HG02678 (cell line): ENCODE measurements at regions not wholly inside any gene's neighbourhood (a gene's known extent, or its start where the extent isn't known, plus 50 kb on each side); places are given as distances from the start of the nearest gene placed in this dataset.
"Not testable (repeated sequence)": the region's sequence is repeated elsewhere in the genome, so short reads cannot be mapped to it uniquely, and the experiment has no call there.

Experiments
- ATAC-seq: cut with Tn5 transposase; IDR thresholded peaks from one replicate; pipeline ENCODE4 v1.9.1; 2021; ENCODE audit warnings: mild to moderate bottlenecking, moderate library complexity; ENCODE audit not compliant: unreplicated experiment

GRCh38 chr18:39340418-39340817 lies 1774.8 kb upstream of the CELF4 start:
- no peak for ATAC-seq

GRCh38 chr18:39329496-39330275 lies 1764.1 kb upstream of the CELF4 start:
- ATAC-seq, result no peak

- no peak for ATAC-seq
These were observed 1761.2 kb upstream of the CELF4 start for GRCh38 chr18:39326772-39327171.

GRCh38 chr18:39325973-39326372 lies 1760.4 kb upstream of the CELF4 start:
- ATAC-seq, result no peak

GRCh38 chr18:39319141-39319540 lies 1753.5 kb upstream of the CELF4 start:
- no peak for ATAC-seq

- no peak for ATAC-seq
These were observed 1752.9 kb upstream of the CELF4 start for GRCh38 chr18:39318462-39318861.

GRCh38 chr18:39318008-39318407 lies 1752.4 kb upstream of the CELF4 start:
- no peak for ATAC-seq

GRCh38 chr18:39314595-39314994 lies 1749.0 kb upstream of the CELF4 start:
- no peak for ATAC-seq

- no peak for ATAC-seq
These were observed 1748.4 kb upstream of the CELF4 start for GRCh38 chr18:39313992-39314391.

GRCh38 chr18:39311111-39311712 lies 1745.6 kb upstream of the CELF4 start:
- no peak for ATAC-seq

GRCh38 chr18:39308931-39309521 lies 1743.4 kb upstream of the CELF4 start:
- not testable (repeated sequence) for ATAC-seq

- no peak for ATAC-seq
These were observed 1740.2 kb upstream of the CELF4 start for GRCh38 chr18:39305766-39306165.

GRCh38 chr18:39302481-39302880 lies 1736.9 kb upstream of the CELF4 start:
- ATAC-seq, result no peak

GRCh38 chr18:39299152-39299551 lies 1733.6 kb upstream of the CELF4 start:
- no peak for ATAC-seq

- no peak for ATAC-seq
These were observed 1731.6 kb upstream of the CELF4 start for GRCh38 chr18:39297225-39297624.

- ATAC-seq, result no peak
These were observed 1730.8 kb upstream of the CELF4 start for GRCh38 chr18:39296293-39296888.

- ATAC-seq, result no peak
These were observed 1711.2 kb upstream of the CELF4 start for GRCh38 chr18:39276764-39277163.

- no peak for ATAC-seq
These were observed 1708.9 kb upstream of the CELF4 start for GRCh38 chr18:39274535-39274934.

- ATAC-seq, result no peak
These were observed 1706.6 kb upstream of the CELF4 start for GRCh38 chr18:39272230-39272629.

- no peak for ATAC-seq
These were observed 1706.1 kb upstream of the CELF4 start for GRCh38 chr18:39271654-39272053.

- ATAC-seq, result no peak
These were observed 1695.0 kb upstream of the CELF4 start for GRCh38 chr18:39260565-39260964.

GRCh38 chr18:39259736-39260135 lies 1694.1 kb upstream of the CELF4 start:
- ATAC-seq, result no peak
